OCI-LY7 (cell line): ENCODE measurements at regions not wholly inside any gene's neighbourhood (a gene's known extent, or its start where the extent isn't known, plus 50 kb on each side); places are given as distances from the start of the nearest gene placed in this dataset.

ENCODE experiments used
- BruUV-seq: library from RNA; stranded (reverse); fragments of 400-500 nt; replicated peaks from 2 replicates; lab custom pipeline; 2021; lab: Mats Ljungman, UMichigan
- CTCF ChIA-PET: fragments of 300-600 bp; sonication (Branson Sonifier 250); formaldehyde crosslinking; loops from one replicate; lab custom pipeline; 2022; ENCODE audit warnings: antibody characterized with exemption; ENCODE audit not compliant: unreplicated experiment; lab: Charles Lee
- POLR2A ChIA-PET: fragments of 300-600 bp; sonication (Branson Sonifier 250); formaldehyde crosslinking; loops from one replicate; lab custom pipeline; 2022; ENCODE audit warnings: antibody characterized with exemption; lab: Charles Lee
- DNase-seq: peaks from one replicate; pipeline ENCODE4 v3.0.0-alpha.2; 2015; ENCODE audit warnings: low spot score
- H2AFZ ChIP-seq: fragments of 200-600 bp; sonication (generic), shearing (Covaris generic); 2 replicates; pipeline ENCODE4 v1.6.1; 2014; ENCODE audit warnings: mild to moderate bottlenecking, antibody characterized with exemption, low read length, moderate library complexity
- H3K27ac ChIP-seq: fragments of 200-600 bp; sonication (generic); 2 replicates; pipeline ENCODE4 v1.5.1; 2014; ENCODE audit warnings: mixed run types, low read depth, mild to moderate bottlenecking, moderate library complexity, low read length, inconsistent platforms; ENCODE audit not compliant: poor library complexity, severe bottlenecking
- H3K36me3 ChIP-seq: fragments of 200-600 bp; sonication (generic); 2 replicates; pipeline ENCODE4 v1.6.1; 2014; ENCODE audit warnings: mild to moderate bottlenecking, antibody characterized with exemption, low read length, moderate library complexity, mixed read lengths; ENCODE audit not compliant: insufficient read depth
- H3K4me1 ChIP-seq: fragments of 200-600 bp; sonication (generic); 2 replicates; pipeline ENCODE4 v1.5.1; 2014; ENCODE audit warnings: mild to moderate bottlenecking, low read length; ENCODE audit not compliant: insufficient read depth, poor library complexity, severe bottlenecking
- H3K4me2 ChIP-seq: fragments of 200-600 bp; sonication (generic); 2 replicates; pipeline ENCODE4 v1.6.1; 2014; ENCODE audit warnings: mild to moderate bottlenecking, low read length
- H3K4me3 ChIP-seq: fragments of 200-600 bp; sonication (generic); 2 replicates; pipeline ENCODE4 v1.5.1; 2014; ENCODE audit warnings: mild to moderate bottlenecking, low read depth, low read length; ENCODE audit not compliant: poor library complexity, severe bottlenecking
- H3K79me2 ChIP-seq: fragments of 200-600 bp; sonication (generic); 2 replicates; pipeline ENCODE4 v1.6.1; 2016; ENCODE audit warnings: low read depth, mild to moderate bottlenecking, low read length, moderate library complexity, mixed read lengths; ENCODE audit not compliant: insufficient read depth
- H3K9me2 ChIP-seq: fragments of 200-600 bp; sonication (generic); 2 replicates; pipeline ENCODE4 v1.6.1; 2016; ENCODE audit warnings: mild to moderate bottlenecking, low read length, mixed read lengths; ENCODE audit not compliant: insufficient read depth
- H3K9me3 ChIP-seq: fragments of 200-600 bp; sonication (generic); 2 replicates; pipeline ENCODE4 v1.6.1; 2014; ENCODE audit warnings: mild to moderate bottlenecking, mixed run types, low read length, mixed read lengths
- H4K20me1 ChIP-seq: fragments of 200-600 bp; sonication (generic); 2 replicates; pipeline ENCODE4 v1.6.1; 2014; ENCODE audit warnings: mild to moderate bottlenecking, antibody characterized with exemption, low read length, moderate library complexity, mixed read lengths; ENCODE audit not compliant: insufficient read depth
- CTCF ChIP-seq: fragments of 200-600 bp; sonication (generic); conservative IDR thresholded peaks from 2 replicates; pipeline ENCODE4 v1.5.1; 2014; ENCODE audit warnings: mild to moderate bottlenecking, antibody characterized with exemption, low read length, moderate library complexity, mixed read lengths
- EZH2phosphoT487 ChIP-seq: fragments of 200-600 bp; sonication (generic); IDR thresholded peaks from 2 replicates; pipeline ENCODE4 v1.6.1; 2018; ENCODE audit warnings: low read depth, borderline replicate concordance, mild to moderate bottlenecking, mixed run types, antibody characterized with exemption, low read length, moderate library complexity, mixed read lengths
- intact Hi-C: fragments of 100-400 bp; cut with micrococcal nuclease; formaldehyde crosslinking; loops from one replicate; pipeline ENCODE4 v1.10.0; 2022; ENCODE audit not compliant: unreplicated experiment

GRCh38 chr10:8248868-8249267 lies 194.4 kb downstream of the GATA3 start:
- Histone ChIP-seq H3K27ac (no peak overlapping the region), H3K36me3 (no peaks in the 10 kb centered on the region), H3K4me1 (no peaks in the 10 kb centered on the region), H3K4me2 (no peak overlapping the region), H2AFZ (no peak overlapping the region), H4K20me1 (no peaks in the 10 kb centered on the region), H3K9me2 (no peaks in the 10 kb centered on the region), H3K79me2 (no peaks in the 10 kb centered on the region), H3K4me3 (no peak overlapping the region), H3K9me3 (no peaks in the 10 kb centered on the region)
- intact Hi-C loops: no loop called here
- POLR2A ChIA-PET: interaction anchor here (0.7 kb wide), 1 partner anchor 539 kb away, joined by 3 read pairs; no protein-coding TSS in a partner anchor
- CTCF ChIA-PET: no interaction called here
- no peak for DNase-seq
- no TSS peak for BruUV-seq
- no peak for TF ChIP-seq CTCF
- TF ChIP-seq EZH2phosphoT487: no peak

- DNase-seq: no peak
- ChIA-PET CTCF (no interaction called here), POLR2A (no interaction called here)
- Histone ChIP-seq H3K4me2 (no peak overlapping the region), H3K9me3 (no peaks in the 10 kb centered on the region), H4K20me1 (no peaks in the 10 kb centered on the region), H3K79me2 (no peaks in the 10 kb centered on the region), H3K27ac (no peak overlapping the region), H2AFZ (no peak overlapping the region), H3K36me3 (no peaks in the 10 kb centered on the region), H3K4me1 (no peaks in the 10 kb centered on the region), H3K9me2 (no peaks in the 10 kb centered on the region), H3K4me3 (no peak overlapping the region)
- intact Hi-C loops: no loop called here
- TF ChIP-seq CTCF (no peak), EZH2phosphoT487 (no peak)
- no TSS peak for BruUV-seq
Measured at GRCh38 chr10:8254350-8254749, 199.9 kb downstream of the GATA3 start.

GRCh38 chr10:8255301-8255700 lies 200.8 kb downstream of the GATA3 start:
- Histone ChIP-seq H3K4me2 (no peak overlapping the region), H3K36me3 (no peaks in the 10 kb centered on the region), H3K4me3 (no peak overlapping the region), H3K4me1 (no peaks in the 10 kb centered on the region), H3K9me2 (no peaks in the 10 kb centered on the region), H3K27ac (no peak overlapping the region), H3K9me3 (no peaks in the 10 kb centered on the region), H2AFZ (no peak overlapping the region), H3K79me2 (no peaks in the 10 kb centered on the region), H4K20me1 (no peaks in the 10 kb centered on the region)
- DNase-seq: no peak
- POLR2A ChIA-PET: no interaction called here
- TF ChIP-seq EZH2phosphoT487 (no peak), CTCF (no peak)
- BruUV-seq: no TSS peak
- CTCF ChIA-PET: no interaction called here
- intact Hi-C loops: no loop called here
